Iris pigment epithelial cell (primary cell): ENCODE measurements at regions not wholly inside any gene's neighbourhood (a gene's known extent, or its start where the extent isn't known, plus 50 kb on each side); places are given as distances from the start of the nearest gene placed in this dataset.
"Not testable (repeated sequence)": the region's sequence is repeated elsewhere in the genome, so short reads cannot be mapped to it uniquely, and the experiment has no call there.

Experiments
- DNase-seq: peaks from one replicate; pipeline ENCODE4 v3.0.0-alpha.2; 2011; ENCODE audit warnings: low read depth

DNA sequence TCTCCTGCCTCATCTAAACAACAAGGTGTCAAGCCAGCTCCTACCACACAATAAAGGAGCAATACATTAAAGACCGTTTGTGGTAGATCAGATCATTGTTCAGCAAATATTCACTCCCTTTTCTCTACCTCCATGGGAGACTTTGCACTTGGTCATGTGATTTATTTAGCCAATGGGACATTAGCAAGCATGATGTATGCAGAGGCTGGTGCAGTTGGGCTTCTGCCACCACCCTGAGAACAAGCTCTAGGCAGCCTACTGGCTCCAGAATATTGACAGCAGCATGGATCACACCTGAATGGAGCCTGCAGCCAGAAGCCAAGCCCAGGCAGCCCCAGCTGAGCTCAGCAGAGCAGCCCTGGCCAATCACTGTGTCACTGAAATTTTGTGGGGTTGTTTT, 99.4 kb upstream of the UBE2E2 start:
- DNase-seq = no peak

DNA sequence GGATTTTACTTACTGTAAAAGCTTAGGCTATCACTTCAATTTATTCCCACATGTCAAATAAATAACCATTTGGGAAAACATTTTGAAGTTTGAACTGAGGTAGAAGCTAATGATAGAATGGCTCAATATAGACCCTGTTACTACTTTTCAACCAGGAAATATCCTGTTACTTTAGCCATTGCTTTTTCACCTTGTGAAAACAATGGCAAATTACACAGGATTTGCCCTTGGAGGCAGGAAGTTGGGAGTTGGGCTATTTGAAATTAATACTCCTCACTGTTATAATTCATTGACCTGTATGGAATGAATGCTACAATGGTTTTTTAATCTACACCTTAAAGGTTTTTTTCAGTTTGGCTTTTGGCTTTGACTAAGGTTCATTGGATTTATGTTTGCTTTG, 98.1 kb upstream of the UBE2E2 start:
- DNase-seq = no peak

DNA sequence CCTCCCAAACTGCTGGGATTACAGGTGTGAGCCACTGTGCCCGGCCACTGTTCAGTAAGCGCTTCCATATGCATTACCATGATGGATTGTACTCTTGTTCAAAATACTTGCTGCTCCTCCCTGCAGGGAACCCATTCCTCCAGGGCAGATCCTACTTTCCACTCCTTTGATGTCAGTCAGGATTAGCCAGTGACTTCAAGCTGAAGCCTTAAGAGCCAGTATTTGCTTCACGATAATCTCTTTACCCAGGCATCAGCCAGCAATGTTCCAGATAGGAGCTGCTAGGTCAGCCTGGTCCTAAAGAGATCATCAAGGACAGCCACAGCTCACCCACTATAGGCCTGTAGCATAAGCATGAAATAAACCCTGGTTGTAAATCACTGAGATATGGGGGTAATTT, 96.5 kb upstream of the UBE2E2 start:
- no peak for DNase-seq

DNA sequence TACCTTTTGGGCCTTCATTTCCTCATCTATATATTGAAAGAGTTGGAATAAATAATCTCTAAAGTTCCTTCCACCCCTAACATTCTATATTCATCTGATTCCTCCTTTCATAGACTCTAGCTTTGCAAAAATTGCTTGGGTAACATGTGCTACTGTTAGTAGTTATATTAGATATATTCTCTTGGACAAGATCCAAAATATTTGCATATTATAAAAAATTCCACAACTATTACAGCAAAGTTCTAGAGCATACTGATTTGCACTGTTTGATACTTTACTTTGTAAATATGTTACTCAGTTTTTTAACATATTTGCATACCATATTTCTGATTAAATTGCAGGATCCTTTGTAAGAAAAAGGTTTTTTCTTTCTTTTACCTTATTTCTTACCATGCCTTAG, 95.9 kb upstream of the UBE2E2 start:
- DNase-seq = no peak

DNA sequence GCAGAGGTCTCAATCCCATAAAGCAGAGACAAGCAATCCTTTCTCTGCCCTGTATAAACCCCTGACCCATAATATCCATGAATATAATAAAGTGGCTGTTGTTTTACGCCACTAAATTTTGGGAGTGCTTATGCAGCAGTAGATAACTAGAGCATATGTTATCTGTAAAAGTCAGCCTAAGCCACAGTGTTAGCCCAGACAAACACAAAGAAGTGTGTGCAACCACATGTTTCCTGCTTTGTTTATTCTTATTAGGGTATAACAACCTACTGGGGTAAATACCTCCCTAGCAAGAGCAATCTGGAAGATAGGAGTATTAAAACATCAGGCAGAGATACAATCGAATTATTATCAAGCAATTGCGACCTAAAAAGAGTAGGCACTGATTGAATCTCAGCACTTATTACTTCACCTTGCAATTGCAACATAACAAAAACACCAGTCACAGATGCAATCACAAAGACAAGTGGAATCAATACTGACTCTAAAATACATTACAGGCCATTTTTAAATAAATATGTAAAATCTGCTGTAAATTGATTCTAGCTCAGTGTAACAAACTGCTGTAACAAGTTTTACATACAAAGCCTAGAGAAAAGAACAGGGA, 94.6 kb upstream of the UBE2E2 start:
- DNase-seq = no peak

DNA sequence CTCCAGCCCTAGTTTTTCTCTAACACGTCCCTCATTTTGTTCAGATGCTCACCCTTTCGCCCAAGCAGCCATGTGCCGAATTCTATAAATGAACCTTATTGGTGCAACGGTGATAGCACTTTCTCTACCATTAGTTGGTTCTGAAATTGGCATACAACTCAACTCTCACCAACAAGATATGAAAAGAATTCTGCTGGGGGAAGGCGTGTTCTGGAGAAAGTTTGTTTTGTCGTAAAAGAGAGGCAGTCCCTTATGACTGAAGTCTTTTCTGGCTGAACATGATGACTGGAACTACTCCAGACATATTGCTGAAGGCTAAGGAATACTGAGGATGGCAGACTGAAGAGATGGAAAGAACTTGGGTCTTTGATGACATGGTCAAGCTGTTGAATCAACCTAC, 91.8 kb upstream of the UBE2E2 start:
- DNase-seq = no peak

DNA sequence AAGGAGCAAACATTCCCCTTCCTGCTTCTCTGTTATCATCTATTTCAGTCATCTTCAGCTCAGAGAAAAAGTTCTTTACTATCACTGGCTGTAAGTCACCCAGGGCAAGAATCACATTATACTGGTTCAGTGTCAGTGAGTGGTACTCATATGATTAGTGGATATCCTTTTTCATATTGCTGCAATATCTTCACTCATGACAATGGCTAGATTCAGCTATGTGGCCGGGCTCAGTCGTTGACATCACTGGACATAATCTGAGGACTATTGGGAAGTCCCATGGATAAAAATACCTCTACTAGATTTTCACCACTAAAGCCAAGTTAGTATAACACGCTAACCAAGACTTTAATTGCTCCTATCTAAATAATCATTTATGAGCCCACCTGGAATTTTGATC, 91.3 kb upstream of the UBE2E2 start:
- DNase-seq = no peak

DNA sequence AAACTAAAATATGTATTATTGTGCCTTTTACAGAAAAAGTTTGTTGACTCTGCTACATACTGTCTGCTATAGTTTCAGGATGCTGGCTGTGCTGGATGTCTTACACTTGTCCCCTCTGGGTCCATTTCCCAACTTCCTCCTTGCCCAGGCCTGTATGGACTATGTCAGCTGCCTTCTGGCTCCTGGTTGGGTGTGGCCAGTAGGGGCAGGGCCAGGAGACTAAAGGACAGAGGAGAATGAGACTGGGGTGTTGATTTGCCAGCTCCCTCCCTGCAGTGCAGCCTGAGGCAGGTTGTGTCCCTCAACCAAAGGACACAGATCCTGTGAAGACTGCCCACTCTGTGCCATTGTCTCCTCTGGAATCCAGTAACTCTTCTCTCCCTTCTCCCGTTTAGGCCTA, 90.6 kb upstream of the UBE2E2 start:
- DNase-seq = no peak

DNA sequence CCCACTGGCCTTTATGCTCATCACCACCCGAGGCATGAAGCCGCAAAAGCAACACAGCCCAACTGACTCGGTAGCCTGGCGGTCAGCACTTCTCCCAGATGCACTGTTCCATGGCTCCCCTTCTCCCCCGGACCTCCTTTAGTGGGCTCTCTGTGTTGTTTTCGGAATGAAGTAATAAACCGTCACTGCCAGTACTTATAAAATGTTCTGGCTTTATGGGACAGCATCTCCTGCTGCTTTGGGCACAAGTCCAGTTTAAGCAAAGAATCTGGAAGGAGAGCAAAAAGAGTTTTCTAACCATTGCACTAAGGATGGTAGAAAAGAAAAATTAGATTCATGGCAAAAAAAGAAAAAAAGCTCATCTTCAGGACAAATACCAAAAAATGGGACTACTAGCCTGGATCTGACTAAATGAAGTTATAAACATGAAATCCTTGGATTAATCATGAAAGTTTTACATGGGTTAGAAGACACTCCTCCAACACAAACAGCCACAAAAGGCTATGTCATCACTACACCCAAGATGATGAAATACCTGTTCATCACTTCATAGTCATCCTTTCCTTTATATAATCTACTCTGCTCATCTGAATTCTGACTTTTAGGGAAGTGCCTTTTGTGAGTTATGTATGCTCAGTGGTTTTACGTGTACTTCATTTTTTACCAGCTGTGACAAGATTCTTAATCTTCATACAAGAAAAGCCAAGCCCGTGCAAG, 89.5 kb upstream of the UBE2E2 start:
- DNase-seq = peak; percentile 42

DNA sequence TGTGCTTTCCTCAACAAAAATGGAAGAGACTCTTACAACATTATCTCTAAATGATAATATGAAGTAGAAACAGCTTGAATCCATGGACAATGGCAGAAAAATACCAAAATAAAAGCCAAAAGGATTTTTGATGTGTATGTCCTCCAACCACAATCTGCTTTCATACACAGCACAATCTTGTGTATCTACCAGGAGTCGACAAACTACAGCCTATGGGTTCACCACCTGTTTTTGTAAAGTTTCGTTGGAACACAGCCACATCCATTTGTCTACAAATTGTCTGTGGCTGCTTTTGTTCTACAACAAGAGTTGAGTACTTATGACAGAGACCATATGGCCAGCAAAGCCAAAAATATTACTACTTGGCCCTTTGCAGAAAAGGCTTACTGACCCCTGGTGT, 88.7 kb upstream of the UBE2E2 start:
- no peak for DNase-seq

DNA sequence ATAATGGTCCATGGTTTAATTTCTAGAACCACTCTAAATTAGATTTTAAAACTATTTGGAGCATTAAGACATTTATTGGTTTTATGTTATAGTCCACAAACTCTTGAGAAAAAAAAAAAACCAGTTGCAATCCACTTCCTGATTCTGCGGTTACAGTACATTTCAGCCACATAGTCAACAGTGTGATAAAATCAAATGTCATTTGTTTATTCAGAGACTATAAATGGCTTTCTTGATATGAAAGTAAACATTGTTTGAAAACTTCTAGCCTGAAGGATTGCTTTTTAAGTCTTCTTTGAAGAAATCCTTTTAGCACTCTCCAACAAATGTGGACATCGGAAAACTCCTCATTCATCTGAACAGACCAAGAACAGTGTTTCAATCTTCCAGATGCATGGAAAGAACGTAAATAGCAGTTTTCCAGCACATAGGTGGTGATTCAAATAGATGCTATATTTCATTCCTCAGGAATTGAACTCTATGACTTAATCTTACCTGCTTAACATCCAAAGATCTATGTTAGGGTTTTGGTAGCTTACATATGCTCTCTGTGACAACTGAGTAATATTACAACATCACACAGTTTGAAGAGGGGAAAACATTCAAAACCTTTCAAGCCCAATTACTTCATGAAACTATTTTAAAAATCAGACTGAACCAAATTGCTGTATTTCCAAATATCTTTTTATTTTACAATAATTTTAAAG, 87.8 kb upstream of the UBE2E2 start:
- DNase-seq = no peak

DNA sequence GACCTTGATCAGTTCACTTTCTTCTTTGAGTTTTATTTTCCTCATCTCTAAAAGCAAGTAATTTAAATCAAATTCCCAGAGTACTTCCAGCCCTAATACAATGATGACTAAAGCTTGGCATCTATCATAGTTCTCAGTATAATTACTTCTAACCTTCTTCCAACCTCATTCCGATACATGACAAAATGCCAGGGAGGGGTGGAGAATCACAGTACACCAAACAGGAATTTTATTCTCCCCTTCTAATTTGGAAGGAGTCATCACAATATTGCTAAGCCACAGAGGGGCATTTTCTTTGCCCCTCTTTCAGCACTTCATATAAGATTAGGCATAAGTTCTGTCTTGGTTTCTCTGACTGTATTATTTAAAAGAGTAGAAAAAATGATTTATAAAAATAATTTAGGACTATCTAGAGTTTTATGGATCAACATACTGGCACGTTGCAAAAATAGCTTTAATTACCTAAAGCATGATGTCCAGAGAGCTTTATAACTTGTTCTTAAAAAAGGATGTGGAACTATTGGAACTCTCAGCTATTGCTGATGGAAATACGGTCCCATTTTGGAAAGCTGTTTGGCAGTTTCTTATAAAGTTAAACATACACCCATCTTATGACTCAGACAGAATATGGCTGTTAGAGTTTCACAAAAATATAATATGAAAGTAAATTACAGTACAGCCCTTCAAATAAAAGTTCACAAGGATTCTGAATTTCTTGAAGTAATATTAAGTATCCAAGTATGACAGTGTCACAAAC, 86.9 kb upstream of the UBE2E2 start:
- DNase-seq = no peak

DNA sequence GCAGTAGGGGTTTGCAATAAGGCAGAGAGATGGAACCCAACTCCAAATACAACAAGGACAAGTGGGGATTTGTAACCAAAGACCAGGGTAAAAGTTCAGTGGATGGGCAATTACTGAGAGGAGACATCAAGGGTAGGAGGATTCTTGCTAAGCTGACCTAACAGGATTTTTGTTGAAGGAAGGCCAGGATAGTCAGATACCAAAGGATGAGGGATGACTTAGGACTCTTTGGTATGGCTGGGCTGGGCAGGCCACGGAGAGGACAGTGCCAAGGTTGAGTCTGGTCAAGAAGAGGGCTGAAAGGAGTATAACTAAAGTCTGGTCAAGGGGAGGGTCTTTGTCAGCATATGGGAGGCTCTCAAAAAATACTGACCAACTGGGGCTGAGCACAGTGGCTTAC, 85.3 kb upstream of the UBE2E2 start:
- no peak for DNase-seq

DNA sequence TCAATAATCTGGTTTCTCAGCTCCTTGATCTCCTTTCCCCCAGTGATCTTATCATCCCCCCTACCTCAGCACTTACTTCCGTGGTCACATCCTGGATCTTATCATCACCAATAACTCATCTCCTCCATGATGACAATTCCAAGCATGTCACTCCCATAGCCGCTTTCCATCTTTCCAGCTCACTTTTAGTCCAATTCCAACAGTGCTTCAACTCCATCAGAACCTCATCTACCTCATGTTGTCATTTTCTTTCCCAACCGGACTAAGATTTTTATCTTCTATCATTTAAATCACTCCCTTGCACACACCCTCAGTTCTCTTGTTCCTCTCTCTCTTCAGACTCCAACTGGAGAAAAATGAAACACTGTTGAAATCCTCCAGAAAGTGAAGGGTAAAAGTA, 75.9 kb upstream of the UBE2E2 start:
- DNase-seq = no peak

DNA sequence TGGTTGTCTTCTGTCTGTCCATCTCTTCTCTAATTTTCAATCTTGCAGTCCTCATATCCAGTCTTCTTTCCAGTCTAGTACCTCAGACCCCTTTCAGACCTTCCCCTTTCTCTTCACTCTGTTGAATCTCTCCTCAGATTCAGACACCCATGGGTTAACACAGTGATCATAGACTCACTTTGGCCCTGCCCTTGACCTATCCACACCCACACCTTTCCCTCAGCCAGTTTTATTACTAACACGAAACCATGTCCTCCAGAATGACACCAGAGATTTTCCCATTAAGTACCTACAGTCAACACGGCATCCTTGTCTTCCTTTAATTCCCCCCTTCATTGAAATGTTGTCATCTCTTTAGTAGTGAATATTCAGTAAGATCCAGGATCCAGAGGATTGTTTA, 74.5 kb upstream of the UBE2E2 start:
- no peak for DNase-seq

DNA sequence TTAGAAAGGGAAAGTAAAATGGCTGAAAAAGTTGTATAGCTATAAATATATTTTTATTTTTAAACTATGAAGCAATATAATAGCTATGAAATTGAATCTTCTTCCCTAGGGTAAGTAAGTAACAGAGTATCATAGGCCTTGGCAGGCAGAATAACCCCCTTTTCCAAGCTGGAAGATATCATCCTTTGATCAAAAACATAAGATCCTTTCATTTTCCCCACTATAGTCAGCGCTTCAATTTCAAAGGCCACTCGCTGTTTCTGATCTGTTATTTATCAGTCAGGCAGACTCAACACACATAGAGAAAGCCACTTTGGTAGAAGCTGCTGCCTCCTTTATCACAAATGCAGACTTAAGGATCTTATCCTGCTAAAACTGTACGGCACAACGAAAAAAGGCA, 74.0 kb upstream of the UBE2E2 start:
- no peak for DNase-seq

DNA sequence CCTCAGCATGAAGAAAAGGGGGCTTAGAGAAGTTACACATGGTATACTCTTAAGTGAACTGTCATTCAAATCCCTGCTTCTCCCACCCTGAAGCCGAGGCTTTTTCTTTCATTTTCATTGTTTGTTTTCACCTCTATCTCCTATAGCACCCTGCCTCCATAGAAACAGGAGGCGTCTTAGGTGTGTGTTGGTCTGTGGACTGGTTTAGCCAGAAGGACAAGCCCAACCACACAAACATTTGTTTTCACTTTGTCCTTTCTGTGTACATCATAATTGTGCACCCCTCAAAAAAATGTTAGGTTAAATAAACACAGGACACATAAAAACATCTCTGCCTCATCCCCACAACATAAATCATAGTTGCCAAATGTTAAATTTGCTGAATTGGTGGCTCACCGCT, 73.3 kb upstream of the UBE2E2 start:
- no peak for DNase-seq

DNA sequence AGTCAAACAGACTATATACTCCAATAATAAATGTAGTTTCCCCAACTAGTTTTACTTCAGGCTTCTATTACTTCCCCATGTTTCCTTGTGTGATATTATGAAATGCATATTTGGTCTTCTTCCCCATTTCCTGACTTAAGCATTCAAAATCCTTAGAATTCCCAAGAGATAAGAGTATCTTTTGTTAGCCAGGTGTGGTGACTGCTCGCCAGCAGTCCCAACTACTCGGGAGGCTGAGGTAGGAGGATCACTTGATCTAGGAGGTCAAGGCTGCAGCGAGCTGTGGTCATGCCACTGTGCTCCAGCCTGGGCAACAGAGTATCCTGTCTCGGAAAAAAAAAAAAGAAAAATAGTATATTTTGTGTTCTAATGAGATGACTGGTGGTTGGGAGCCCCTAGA, 72.7 kb upstream of the UBE2E2 start:
- DNase-seq = no peak

DNA sequence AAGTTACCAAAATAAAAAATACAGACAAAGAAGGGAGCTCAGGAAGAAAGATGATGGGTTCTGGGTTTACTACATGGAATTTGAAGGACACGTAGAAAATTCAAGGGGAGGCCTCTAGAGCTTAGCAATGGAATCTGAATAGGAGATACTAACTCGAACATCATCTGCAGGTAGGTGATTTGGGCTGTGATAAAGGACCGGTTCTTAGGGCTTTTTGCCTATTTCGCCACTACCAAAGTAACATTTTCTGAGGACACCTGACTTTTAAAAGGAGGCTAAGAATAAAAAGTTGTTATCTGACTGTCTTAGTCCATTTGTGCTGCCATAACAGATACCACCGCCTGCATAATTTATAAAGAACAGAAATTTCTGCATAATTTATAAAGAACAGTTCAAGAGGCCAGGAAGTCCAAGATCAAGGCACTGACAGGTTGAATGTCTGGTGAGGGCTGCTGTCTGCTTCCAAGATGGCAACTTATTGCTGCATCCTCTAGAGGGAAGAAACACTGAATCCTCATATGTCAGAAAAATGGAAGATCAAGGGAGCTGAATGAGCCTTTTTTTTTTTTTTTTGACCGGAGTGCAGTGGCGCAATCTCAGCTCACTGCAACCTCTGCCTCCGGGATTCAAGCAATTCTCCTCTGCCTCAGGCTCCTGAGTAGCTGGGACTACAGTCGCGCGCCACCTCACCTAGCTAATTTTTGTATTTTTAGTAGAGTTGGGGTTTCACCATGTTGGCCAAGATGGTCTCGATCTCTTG, 67.9 kb upstream of the UBE2E2 start:
- DNase-seq = no peak

DNA sequence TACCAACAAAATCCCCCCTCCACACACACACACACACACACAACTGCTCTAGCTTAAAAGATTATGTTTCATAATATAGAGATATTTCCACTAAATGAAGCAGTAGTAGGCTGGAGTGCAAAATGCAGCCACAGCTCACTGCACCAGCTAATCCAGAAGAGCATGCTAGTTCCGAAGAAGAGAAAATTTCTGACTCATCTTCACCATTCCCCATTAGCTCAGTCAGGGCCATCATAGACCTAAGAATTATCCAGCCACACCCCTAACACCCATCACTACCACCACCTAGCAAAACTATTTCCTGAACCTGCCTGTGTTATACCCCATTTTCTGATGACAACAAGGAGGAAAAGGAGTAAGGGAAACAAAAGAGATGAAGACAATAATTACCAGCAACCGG, 67.1 kb upstream of the UBE2E2 start:
- no peak for DNase-seq

DNA sequence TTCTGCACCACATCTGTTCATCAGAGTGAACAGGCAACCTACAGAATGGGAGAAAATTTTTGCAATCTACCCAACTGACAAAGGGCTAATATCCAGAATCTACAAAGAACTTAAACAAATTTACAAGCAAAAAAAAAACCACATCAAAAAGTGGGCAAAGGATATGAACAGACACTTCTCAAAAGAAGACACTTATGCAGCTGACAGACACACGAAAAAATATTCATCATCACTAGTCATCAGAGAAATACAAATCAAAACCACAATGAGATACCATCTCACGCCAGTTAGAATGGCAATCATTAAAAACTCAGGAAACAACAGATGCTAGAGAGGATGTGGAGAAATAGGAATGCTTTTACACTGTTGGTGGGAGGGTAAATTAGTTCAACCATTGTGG, 59.1 kb upstream of the UBE2E2 start:
- DNase-seq = not testable (repeated sequence)

DNA sequence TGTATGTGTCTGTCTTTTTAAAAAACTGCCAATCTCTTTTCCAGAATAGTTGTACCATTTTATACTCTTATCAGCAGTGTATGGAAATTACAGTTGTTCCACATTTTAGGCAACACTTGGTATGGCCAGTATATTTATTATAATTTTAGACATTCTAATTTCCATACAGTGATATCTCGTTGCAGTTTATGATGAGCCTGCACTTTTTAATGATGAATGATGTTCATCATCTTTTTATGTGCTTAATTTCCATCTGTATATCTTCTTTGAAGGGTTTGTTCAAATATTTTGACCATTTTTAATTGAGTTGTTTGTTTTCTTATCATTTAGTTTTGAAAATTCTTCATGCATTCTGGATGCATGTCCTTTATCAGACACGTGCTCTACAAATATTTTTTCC, 57.0 kb upstream of the UBE2E2 start:
- no peak for DNase-seq
